IMR-90 (cell line): ENCODE measurements at regions not wholly inside any gene's neighbourhood (a gene's known extent, or its start where the extent isn't known, plus 50 kb on each side); places are given as distances from the start of the nearest gene placed in this dataset.

Experiments used
- CEBPB ChIP-seq: IDR thresholded peaks from 2 replicates; pipeline ENCODE4 v1.6.1; 2012; ENCODE audit warnings: low read depth, low read length, improper control_type of control experiment
- CTCF ChIP-seq: conservative IDR thresholded peaks from 2 replicates; pipeline ENCODE4 v1.5.1; 2012; ENCODE audit warnings: mild to moderate bottlenecking, low read depth, low read length, improper control_type of control experiment
- FOS ChIP-seq: fragments of 150-350 bp; IDR thresholded peaks from 2 replicates; pipeline ENCODE4 v1.6.1; 2016; ENCODE audit warnings: low read depth, low read length
- MAZ ChIP-seq: IDR thresholded peaks from 2 replicates; pipeline ENCODE4 v1.6.1; 2012; ENCODE audit warnings: low read depth, mild to moderate bottlenecking, low read length, improper control_type of control experiment, moderate library complexity, borderline replicate concordance
- NFE2L2 ChIP-seq: fragments of 150-350 bp; IDR thresholded peaks from 2 replicates; pipeline ENCODE4 v1.6.1; 2016; ENCODE audit warnings: low read depth, mild to moderate bottlenecking, low read length
- POLR2A ChIP-seq: IDR thresholded peaks from 2 replicates; pipeline ENCODE4 v1.6.1; 2012; ENCODE audit warnings: mild to moderate bottlenecking, low read depth, low read length
- RAD21 ChIP-seq: IDR thresholded peaks from 2 replicates; pipeline ENCODE4 v1.6.1; 2012; ENCODE audit warnings: low read length, improper control_type of control experiment
- RCOR1 ChIP-seq: IDR thresholded peaks from 2 replicates; pipeline ENCODE4 v1.6.1; 2012; ENCODE audit warnings: mild to moderate bottlenecking, low read length, improper control_type of control experiment; ENCODE audit not compliant: insufficient replicate concordance
- USF2 ChIP-seq: fragments of 150-350 bp; IDR thresholded peaks from 2 replicates; pipeline ENCODE4 v1.6.1; 2017; ENCODE audit warnings: mild to moderate bottlenecking, antibody characterized with exemption, low read length, low read depth

- TF ChIP-seq POLR2A (no peak), RAD21 (no peak), CTCF (no peak), MAZ (no peak), USF2 (no peak), RCOR1 (no peak), FOS (no peak), NFE2L2 (no peak), CEBPB (no peak)
Observed at GRCh38 chr2:144986691-144987090, 466.8 kb upstream of the ZEB2 start.
